Astrocyte (in vitro differentiated cells and primary cell): ENCODE measurements at regions not wholly inside any gene's neighbourhood (a gene's known extent, or its start where the extent isn't known, plus 50 kb on each side); places are given as distances from the start of the nearest gene placed in this dataset.
"Not testable (repeated sequence)": the region's sequence is repeated elsewhere in the genome, so short reads cannot be mapped to it uniquely, and the experiment has no call there.

Source experiments
- DNase-seq: peaks from one replicate; pipeline ENCODE4 v3.0.0-alpha.2; 2010; ENCODE audit warnings: low read depth
- FAIRE-seq: peaks from 2 replicates; lab custom pipeline; 2011; peaks lifted over from hg19 to GRCh38; lab: Jason Lieb, UNC
- H2AFZ ChIP-seq: 2 replicates; pipeline ENCODE4 v1.6.0; 2012; ENCODE audit warnings: low read depth, low read length, inconsistent platforms
- H3K27ac ChIP-seq: 2 replicates; pipeline ENCODE4 v1.5.1; 2011; ENCODE audit warnings: low read depth, low read length, inconsistent platforms
- H3K27me3 ChIP-seq: 2 replicates; pipeline ENCODE4 v1.6.0; 2011; ENCODE audit warnings: low read length, inconsistent platforms; ENCODE audit not compliant: insufficient read depth
- H3K36me3 ChIP-seq: 2 replicates; pipeline ENCODE4 v1.5.1; 2011; ENCODE audit warnings: low read length, inconsistent platforms; ENCODE audit not compliant: insufficient read depth
- H3K4me1 ChIP-seq: 2 replicates; pipeline ENCODE4 v1.5.1; 2011; ENCODE audit warnings: low read length, inconsistent platforms; ENCODE audit not compliant: insufficient read depth
- H3K4me2 ChIP-seq: 2 replicates; pipeline ENCODE4 v1.6.0; 2012; ENCODE audit warnings: low read length, inconsistent platforms
- H3K4me3 ChIP-seq: 2 replicates; pipeline ENCODE4 v1.5.1; 2011; ENCODE audit warnings: low read depth, mild to moderate bottlenecking, low read length, inconsistent platforms; ENCODE audit not compliant: insufficient read depth
- H3K79me2 ChIP-seq: 2 replicates; pipeline ENCODE4 v1.6.0; 2012; ENCODE audit warnings: mild to moderate bottlenecking, low read length, inconsistent platforms; ENCODE audit not compliant: insufficient read depth
- H3K9ac ChIP-seq: 2 replicates; pipeline ENCODE4 v1.6.0; 2012; ENCODE audit warnings: mild to moderate bottlenecking, low read length, inconsistent platforms
- H3K9me3 ChIP-seq: 2 replicates; pipeline ENCODE4 v1.5.1; 2012; ENCODE audit warnings: low read depth, mild to moderate bottlenecking, low read length, inconsistent platforms; ENCODE audit not compliant: insufficient read depth
- H4K20me1 ChIP-seq: 2 replicates; pipeline ENCODE4 v1.6.0; 2012; ENCODE audit warnings: low read length, inconsistent platforms; ENCODE audit not compliant: insufficient read depth
- H3K27ac Mint-ChIP-seq: one replicate; pipeline ENCODE4 v1.8.0; 2021; ENCODE audit warnings: mild to moderate bottlenecking, mixed read lengths; ENCODE audit not compliant: unreplicated experiment
- H3K27me3 Mint-ChIP-seq: one replicate; pipeline ENCODE4 v1.8.0; 2021; ENCODE audit warnings: low read depth, mixed read lengths; ENCODE audit not compliant: unreplicated experiment
- H3K36me3 Mint-ChIP-seq: one replicate; pipeline ENCODE4 v1.8.0; 2021; ENCODE audit warnings: low read depth, mixed read lengths; ENCODE audit not compliant: unreplicated experiment
- H3K4me1 Mint-ChIP-seq: one replicate; pipeline ENCODE4 v1.8.0; 2021; ENCODE audit warnings: low read depth, mixed read lengths; ENCODE audit not compliant: unreplicated experiment
- H3K4me3 Mint-ChIP-seq: one replicate; pipeline ENCODE4 v1.8.0; 2021; ENCODE audit warnings: mild to moderate bottlenecking, moderate library complexity, mixed read lengths; ENCODE audit not compliant: unreplicated experiment
- H3K9me3 Mint-ChIP-seq: one replicate; pipeline ENCODE4 v1.8.0; 2021; ENCODE audit warnings: mild to moderate bottlenecking, mixed read lengths; ENCODE audit not compliant: unreplicated experiment
- CTCF ChIP-seq: IDR thresholded peaks from 2 replicates; pipeline ENCODE4 v1.5.1; 2011; ENCODE audit warnings: low read depth, mild to moderate bottlenecking, inconsistent platforms, low read length, moderate library complexity; ENCODE audit not compliant: insufficient read depth
- EZH2 ChIP-seq: IDR thresholded peaks from 2 replicates; pipeline ENCODE4 v1.6.1; 2012; ENCODE audit warnings: mild to moderate bottlenecking, low read length, inconsistent platforms; ENCODE audit not compliant: insufficient read depth

- Mint-ChIP-seq H3K27me3 (no peaks in the 10 kb centered on the region), H3K9me3 (peaks cover 2% of the 10 kb centered on the region), H3K36me3 (no peaks in the 10 kb centered on the region), H3K27ac (no peak overlapping the region), H3K4me1 (no peaks in the 10 kb centered on the region), H3K4me3 (no peak overlapping the region)
- TF ChIP-seq CTCF = no peak
- Histone ChIP-seq H3K9me3 (no peaks in the 10 kb centered on the region), H3K4me2 (no peak overlapping the region), H3K79me2 (no peaks in the 10 kb centered on the region), H4K20me1 (no peaks in the 10 kb centered on the region), H3K36me3 (no peaks in the 10 kb centered on the region), H3K27me3 (no peaks in the 10 kb centered on the region), H3K4me3 (no peak overlapping the region), H2AFZ (no peak overlapping the region), H3K27ac (no peak overlapping the region), H3K9ac (no peak overlapping the region), H3K4me1 (no peaks in the 10 kb centered on the region)
- no peak for DNase-seq
- FAIRE-seq = no peak
Measured at GRCh38 chr5:121430538-121430937, 421.1 kb upstream of the FTMT start.

DNA sequence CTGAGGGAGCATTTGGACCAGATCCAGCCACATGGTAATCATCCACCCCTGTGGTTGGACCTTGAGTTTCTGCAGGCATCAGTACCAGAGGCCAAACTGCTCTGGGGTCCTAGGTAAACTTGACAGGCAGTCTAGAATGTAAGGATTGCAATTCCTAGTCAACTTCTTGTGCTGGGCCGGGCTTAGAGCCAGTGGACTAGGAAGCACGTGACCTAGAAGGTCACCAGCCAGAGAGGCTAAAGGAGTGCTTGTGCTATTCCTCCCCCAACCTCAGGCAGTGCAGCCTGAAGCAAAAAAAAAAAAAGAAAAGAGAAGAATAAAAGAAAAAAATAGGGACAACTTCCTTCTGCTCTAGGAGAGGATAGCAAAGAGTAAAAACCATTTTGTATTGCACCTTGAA is 406.2 kb upstream of the FTMT start:
- FAIRE-seq (no peak), DNase-seq (no peak)
- Histone ChIP-seq H3K27ac (no peak overlapping the region), H4K20me1 (no peaks in the 10 kb centered on the region), H2AFZ (no peak overlapping the region), H3K4me2 (no peak overlapping the region), H3K4me3 (no peak overlapping the region), H3K9me3 (no peaks in the 10 kb centered on the region), H3K36me3 (no peaks in the 10 kb centered on the region), H3K9ac (no peak overlapping the region), H3K27me3 (no peaks in the 10 kb centered on the region), H3K79me2 (no peaks in the 10 kb centered on the region), H3K4me1 (no peaks in the 10 kb centered on the region)
- no peak overlapping the region for H3K4me3 Mint-ChIP-seq
- H3K27me3 Mint-ChIP-seq = no peaks in the 10 kb centered on the region
- TF ChIP-seq EZH2 (no peak), CTCF (no peak)
- peaks cover 3% of the 10 kb centered on the region for H3K9me3 Mint-ChIP-seq
- H3K36me3 Mint-ChIP-seq = no peaks in the 10 kb centered on the region
- no peaks in the 10 kb centered on the region for H3K4me1 Mint-ChIP-seq
- no peak overlapping the region for H3K27ac Mint-ChIP-seq

DNA sequence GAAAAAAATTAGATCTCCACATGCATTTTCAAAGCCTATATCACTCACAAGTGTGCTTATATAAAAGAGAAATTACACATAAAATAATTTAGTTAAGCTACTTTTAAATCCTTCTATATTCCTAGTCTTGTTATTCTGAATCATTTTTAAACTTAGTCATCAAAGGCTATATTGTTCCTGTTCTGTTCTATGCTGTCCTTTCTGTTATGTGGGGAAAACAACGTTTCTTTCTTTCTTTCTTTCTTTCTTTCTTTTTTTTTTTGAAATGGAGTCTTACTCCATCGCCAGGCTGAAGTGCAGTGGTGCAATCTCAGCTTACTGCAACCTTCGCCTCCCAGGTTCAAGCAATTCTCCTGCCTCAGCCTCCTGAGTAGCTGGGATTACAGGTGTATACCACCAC is 389.2 kb upstream of the FTMT start:
- Mint-ChIP-seq H3K4me3 (no peak overlapping the region), H3K4me1 (no peaks in the 10 kb centered on the region), H3K36me3 (no peaks in the 10 kb centered on the region), H3K9me3 (no peaks in the 10 kb centered on the region), H3K27me3 (no peaks in the 10 kb centered on the region), H3K27ac (no peak overlapping the region)
- Histone ChIP-seq H3K4me3 (no peak overlapping the region), H3K79me2 (no peaks in the 10 kb centered on the region), H3K27me3 (no peaks in the 10 kb centered on the region), H2AFZ (no peak overlapping the region), H4K20me1 (no peaks in the 10 kb centered on the region), H3K4me2 (no peak overlapping the region), H3K9ac (no peak overlapping the region), H3K4me1 (no peaks in the 10 kb centered on the region), H3K27ac (no peak overlapping the region), H3K9me3 (no peaks in the 10 kb centered on the region), H3K36me3 (no peaks in the 10 kb centered on the region)
- FAIRE-seq (no peak), DNase-seq (no peak)
- TF ChIP-seq EZH2 (no peak), CTCF (no peak)

GRCh38 chr5:121471222-121471621 is 380.5 kb upstream of the FTMT start:
- not testable (repeated sequence) for H3K27ac Mint-ChIP-seq, H3K4me2 ChIP-seq, H3K4me3 ChIP-seq, H3K4me1 Mint-ChIP-seq, FAIRE-seq, H3K4me1 ChIP-seq, H3K4me3 Mint-ChIP-seq, H3K27me3 ChIP-seq, H3K27ac ChIP-seq, H3K9me3 ChIP-seq, H3K9me3 Mint-ChIP-seq, DNase-seq, H3K36me3 ChIP-seq, H3K27me3 Mint-ChIP-seq, H4K20me1 ChIP-seq, H2AFZ ChIP-seq, H3K79me2 ChIP-seq, H3K9ac ChIP-seq, H3K36me3 Mint-ChIP-seq
